ENCODE measurements at regions not wholly inside any gene's neighbourhood (a gene's known extent, or its start where the extent isn't known, plus 50 kb on each side); places are given as distances from the start of the nearest gene placed in this dataset.

DNA sequence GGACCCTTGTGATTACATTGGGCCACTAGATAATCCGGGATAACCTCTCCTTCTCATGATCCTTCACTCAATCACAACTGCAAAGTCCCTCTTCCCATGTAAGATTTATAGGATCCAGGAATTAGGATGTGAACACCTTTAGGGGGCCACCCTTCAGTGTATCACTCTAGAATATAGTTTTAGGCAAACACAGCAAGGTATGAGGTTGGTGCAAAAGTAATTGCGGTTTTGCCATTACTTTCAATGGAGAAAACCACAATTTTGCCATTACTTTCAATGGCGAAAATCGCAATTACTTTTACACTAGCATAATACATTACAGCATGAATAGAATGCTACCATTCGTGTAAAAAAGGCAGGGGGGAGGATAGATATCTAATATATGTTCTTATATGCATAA lies 104.0 kb downstream of the BAMBI start:
- DNase-seq (ENCODE audit: low read depth): no peak

DNA sequence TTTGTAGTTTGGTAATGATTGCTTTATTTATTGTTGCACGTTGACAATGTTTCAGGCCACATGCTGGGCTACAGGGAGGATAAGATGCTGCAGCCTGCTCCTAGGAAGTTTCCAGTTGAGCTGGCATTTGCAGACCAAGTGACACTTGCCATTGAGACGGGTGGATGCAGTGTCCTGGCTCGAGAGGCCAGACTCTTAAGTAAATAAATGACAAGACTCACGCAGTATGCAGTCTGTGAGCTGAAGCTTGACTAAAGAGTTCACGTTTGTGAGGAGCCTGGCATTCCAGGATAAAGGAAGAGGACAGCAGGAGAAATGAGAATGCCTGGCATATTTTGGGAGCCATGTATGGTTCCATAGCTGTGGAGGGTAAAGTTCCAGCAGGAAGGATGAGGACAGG lies 105.8 kb downstream of the BAMBI start:
- no peak for DNase-seq (ENCODE audit: low read depth)

GRCh38 chr10:28785018-28785417 lies 107.7 kb downstream of the BAMBI start:
- DNase-seq (ENCODE audit: low read depth): no peak

DNA sequence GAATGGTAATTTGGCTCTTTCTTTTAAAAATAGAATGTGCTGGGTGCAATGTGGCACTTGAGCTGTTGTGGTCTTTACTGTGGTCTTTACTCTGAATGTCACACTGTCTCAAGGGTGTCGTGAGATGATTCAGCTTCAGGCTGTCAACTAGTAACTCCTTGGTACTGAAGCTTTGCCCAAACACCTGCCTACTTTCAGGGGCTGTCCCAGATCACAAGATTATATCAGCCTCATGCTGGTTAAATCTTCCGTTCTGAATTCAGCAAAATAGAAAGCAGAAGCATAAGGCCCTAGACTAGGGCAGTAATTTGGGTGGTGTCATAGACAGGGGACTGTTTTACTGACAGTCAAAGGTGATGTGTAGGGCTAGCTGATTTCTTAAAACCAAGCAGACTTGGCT lies 110.9 kb downstream of the BAMBI start:
- DNase-seq (ENCODE audit: low read depth): no peak

DNA sequence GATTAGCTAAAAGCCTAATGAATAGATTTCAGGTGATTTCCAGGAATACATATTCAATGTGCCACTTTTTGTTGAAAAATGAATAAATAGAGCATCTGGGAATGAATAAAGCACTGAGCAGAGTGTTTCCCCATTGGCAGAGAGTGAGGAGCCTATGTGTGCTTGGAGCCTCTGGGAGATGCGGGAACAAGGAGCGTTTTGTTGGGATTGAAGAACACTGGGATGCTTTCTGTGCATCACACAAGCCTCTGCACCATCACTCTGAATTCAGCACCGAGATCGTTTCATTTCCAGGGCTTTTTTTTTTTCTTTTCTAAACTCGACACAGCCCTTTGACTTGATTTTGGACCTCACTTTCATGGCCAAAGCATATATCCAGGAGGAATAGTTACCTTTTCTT lies 111.4 kb downstream of the BAMBI start:
- no peak for DNase-seq (ENCODE audit: low read depth)

DNA sequence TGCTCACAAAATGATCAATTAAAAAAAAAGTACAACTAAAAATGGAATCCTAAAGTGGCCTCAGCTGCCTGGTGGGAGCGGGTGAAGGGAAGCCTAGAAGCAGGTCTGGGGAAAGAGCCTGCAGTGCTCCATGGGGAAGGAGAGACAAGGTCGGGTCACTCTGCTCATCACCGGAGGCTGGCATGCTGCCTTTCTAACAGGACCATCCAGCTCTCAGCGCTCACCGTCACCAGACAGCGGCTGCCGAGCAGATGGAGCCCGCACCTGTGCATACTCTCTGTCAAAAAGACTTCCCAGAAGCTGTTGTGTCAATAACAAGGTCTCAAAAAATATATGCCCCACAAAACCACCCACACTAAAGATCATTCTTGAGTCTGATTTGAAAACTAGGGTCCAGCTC lies 112.8 kb downstream of the BAMBI start:
- no peak for DNase-seq (ENCODE audit: low read depth)

GRCh38 chr10:28793482-28793881 lies 116.2 kb downstream of the BAMBI start:
- DNase-seq (ENCODE audit: low read depth): no peak

DNA sequence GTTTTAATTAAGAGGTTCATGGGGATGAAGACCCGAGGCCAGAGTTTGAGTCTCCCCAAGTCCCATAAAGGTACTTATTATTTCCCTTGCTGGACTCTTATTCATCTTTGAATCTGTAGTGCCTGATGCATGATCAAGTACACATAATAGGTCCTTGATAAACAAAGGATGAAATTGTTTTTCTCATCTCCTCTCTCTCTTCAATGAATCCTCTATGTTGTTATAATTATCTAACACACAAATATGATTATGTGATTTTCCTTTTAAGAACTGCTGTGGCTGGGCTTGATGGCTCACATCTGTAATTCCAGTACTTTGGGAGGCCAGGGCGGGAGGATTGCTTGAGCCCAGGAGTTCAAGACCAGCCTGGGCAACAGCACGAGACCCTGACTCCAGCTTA lies 117.7 kb downstream of the BAMBI start:
- DNase-seq (ENCODE audit: low read depth): no peak

GRCh38 chr10:28796606-28797512 lies 119.5 kb downstream of the BAMBI start:
- no peak for DNase-seq (ENCODE audit: low read depth)

- no peak for DNase-seq (ENCODE audit: low read depth)
Measured at GRCh38 chr10:28797904-28798371, 120.6 kb downstream of the BAMBI start.

DNA sequence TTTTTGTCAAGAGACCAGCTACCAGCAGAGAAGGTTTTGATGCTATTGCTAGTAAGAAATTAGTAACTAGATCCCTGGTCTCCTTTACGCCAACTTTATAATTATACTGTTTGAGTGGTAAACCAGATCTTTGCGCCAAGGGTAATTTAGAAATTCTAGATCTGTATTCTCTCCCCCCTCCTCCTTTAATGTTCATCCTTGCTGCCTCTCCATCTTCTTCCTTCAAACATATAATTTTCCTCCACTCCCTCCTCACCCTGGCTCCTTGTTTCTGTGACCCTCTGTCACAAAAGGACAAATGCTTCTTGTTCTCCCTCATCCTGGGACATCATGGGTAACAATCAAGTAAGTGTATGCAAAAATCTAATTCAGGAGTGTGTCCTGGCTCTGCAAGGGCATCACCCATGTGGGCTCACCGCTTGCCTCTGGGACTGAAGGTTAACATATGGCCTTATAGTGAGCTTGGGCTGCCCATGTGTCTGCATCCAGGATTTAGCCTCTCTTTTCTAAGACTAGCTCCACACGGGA lies 121.2 kb downstream of the BAMBI start:
- DNase-seq (ENCODE audit: low read depth): no peak

DNA sequence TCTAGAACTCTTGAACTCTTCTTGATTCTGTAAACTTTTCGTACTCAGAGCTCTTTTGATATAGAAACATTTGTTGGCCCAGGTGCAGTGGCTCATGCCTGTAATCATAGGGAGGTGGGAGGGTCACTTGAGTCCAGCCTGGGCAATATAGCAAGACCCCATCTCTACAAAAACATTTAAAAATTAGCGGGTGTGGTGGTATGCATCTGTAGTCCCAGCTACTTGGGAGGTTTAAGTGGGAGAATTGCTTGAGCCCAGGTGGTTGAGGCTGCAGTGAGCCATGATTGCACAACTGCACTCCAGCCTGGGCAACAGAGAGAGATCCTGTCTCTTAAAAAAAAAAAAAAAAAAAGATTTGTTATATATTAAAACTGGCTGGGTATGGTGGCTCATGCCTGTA lies 121.6 kb downstream of the BAMBI start:
- DNase-seq (ENCODE audit: low read depth): no peak

GRCh38 chr10:28800144-28800543 lies 122.8 kb downstream of the BAMBI start:
- no peak for DNase-seq (ENCODE audit: low read depth)

GRCh38 chr10:28801247-28801646 lies 123.9 kb downstream of the BAMBI start:
- no peak for DNase-seq (ENCODE audit: low read depth)

DNA sequence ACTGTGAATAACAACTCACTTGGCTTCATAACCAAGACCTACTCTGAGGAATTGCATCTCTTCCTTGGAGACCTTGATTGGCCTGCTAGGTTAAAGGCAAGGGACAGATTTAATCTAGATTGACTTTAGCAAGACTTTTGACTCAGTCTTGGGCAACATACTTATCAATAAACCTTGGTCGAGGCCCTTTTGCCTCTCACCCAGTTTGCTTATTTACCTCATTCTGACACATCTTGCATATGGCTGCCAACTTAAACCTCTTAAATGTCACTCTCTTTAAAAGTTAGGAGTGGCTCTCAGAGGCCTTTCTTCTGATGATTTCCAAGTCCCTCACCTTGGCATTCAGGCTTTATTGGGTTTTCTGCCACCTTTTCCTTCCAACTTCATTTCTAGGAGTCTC lies 124.5 kb downstream of the BAMBI start:
- no peak for DNase-seq (ENCODE audit: low read depth)

DNA sequence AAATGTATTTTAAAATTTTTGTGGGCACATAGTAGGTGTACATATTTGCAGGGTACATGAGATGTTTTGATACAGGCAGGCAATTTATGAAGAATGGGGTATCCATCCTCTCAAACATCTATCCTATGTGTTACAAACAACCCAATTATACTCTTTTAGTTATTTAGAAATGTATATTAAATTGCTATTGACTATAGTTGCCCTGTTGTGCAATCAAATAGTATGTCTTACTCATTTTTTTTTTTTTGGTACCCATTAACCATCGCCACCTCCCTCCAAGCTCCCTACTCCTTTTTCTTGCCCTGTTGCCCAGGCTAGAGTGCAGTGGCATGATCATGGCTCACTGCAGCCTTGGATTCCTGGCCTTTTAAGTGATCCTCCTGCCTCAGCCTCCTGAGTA lies 128.1 kb downstream of the BAMBI start:
- DNase-seq (ENCODE audit: low read depth): no peak

GRCh38 chr10:28806488-28806941 lies 129.2 kb downstream of the BAMBI start:
- no peak for DNase-seq (ENCODE audit: low read depth)

GRCh38 chr10:28806951-28807759 lies 129.8 kb downstream of the BAMBI start:
- no peak for DNase-seq (ENCODE audit: low read depth)

DNA sequence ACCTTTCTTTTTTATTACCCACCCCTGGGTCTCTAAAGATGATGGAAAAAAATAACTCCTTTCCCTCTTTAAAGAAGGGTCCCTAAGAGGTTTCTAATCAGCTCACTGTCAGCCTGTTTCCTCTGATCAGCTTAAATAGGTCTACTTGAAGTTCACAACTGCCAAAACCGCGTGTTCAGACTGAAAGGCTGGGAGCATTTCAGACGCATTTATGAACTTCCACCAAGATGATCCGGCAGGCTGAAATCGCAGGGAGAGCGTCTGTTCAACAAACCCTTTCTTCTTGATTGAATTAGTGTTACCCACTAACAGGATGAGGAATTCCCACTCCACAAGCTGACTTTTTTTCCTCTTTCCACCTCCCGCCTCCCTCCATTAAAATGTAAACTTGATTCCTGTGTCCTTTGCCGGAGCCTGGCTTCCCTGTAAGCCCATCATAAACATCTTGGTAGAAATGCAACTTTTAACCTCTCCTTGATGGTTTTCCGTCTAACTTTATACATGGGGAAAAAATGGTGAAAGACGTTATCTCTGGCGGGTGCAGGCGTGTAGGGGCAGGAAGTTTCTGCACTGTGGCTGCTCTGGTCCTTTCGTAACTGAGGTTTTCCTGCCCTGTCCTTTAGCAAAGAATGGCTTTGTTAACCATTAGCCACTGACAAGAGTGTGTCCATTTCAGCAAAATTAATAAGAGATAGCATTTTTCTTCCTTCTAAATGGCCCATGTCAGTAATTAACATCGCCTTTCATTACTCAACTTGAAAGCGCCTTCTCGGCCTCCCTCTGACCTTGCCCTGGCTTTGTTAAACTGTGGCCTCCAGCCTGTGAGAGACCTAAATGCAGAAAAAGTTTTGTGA lies 130.7 kb downstream of the BAMBI start:
- DNase-seq (ENCODE audit: low read depth): no peak

DNA sequence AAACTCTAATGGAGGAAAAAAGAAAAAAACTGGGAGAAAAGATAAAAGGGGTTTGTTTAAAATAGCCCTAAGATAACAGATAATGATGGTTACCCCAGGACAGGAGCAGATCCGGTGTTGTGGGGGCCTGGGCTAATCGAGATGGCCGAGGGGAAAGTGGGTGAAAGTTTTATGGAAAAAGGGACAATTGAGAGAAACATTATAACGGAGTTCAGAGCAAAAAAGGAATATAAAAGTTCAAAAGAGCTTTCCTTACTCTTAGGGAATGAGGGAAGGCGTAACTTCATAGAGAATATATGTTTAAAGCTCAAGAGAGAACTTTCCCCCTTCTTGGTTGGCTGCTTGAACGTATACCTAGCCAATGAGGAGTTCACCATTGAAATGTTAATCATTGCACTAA lies 131.4 kb downstream of the BAMBI start:
- no peak for DNase-seq (ENCODE audit: low read depth)

DNA sequence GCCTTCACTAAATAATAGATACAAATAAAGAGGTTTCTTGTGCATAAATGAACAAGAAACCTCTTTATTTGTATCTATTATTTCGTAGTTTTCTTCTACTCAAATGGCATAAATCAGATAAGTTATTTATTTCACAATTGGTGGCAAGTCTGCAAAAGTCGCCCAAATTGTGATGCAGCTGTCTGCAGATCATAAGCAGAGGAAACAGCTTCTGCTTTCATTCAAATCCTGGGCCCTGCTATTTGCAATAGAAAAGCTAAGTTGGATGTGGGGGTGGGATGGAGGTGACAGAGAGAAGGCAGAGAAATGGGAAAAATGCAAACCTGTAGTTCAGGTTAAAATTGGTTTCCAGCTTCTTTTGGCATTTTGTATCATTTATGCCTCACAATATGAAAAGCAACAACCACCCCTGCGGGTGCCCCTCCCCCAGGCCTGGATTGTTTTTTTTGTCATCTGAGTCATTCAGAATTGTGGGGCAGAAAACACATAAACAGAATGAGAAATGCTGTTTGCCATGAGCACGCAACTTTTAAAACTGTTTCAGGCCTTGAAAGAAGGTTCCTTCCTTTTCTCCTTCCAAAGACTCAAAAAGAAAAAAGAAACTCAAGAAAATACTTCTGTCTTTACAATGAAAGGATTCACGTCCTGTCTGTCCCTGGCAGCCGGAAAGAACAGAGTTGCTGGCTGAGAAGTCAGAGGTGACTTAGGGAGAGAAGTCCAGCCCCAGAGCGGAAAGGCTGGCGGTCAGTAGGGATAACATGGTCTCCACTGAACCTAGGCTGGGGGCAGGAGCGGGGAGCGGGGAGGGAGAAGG lies 132.9 kb downstream of the BAMBI start:
- DNase-seq (ENCODE audit: low read depth): no peak

Measured in forelimb muscle (tissue), 1 donor.